ENCODE measurements at regions not wholly inside any gene's neighbourhood (a gene's known extent, or its start where the extent isn't known, plus 50 kb on each side); places are given as distances from the start of the nearest gene placed in this dataset.
A peak's percentile ranks its signal among the peaks of the same experiment; 100 is the strongest.

DNA sequence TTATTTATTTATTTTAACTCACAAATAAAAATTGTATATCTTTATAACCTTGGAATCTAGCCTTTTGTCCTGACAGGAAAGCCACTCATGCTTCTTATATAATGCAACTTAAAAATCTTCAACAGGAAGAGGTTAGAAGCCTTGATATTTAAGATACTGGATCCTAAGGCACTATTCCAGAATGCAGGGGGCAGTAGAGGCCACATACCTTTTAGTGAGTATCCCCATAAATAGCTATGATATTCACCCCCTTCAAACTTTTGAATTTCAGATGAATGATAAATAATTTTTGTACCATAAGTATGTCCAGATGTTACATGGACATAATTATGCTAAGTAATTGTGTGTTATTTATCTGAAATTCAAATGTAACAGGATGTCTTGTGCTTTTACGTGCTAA, 592.7 kb upstream of the VRK2 start:
- no peak for DNase-seq
- Histone ChIP-seq H3K27ac (ENCODE audit: insufficient read depth, low read length, poor library complexity, severe bottlenecking) (no peak overlapping the region), H3K4me3 (ENCODE audit: low read depth, low read length) (no peak overlapping the region), H3K4me1 (ENCODE audit: control insufficient read depth, insufficient read depth, low read length, poor library complexity, severe bottlenecking) (no peaks in the 10 kb centered on the region), H3K27me3 (ENCODE audit: control insufficient read depth, insufficient read depth, low read length) (no peaks in the 10 kb centered on the region), H3K9me3 (ENCODE audit: control insufficient read depth in 2 of 2, low read length in 2 of 2) (no peaks in the 10 kb centered on the region), H3K36me3 (ENCODE audit: control insufficient read depth, insufficient read depth, low read length) (no peaks in the 10 kb centered on the region)
- no peak overlapping the region for H3K27ac Mint-ChIP-seq
- H3K4me3 Mint-ChIP-seq, result no peak overlapping the region
- H3K27me3 Mint-ChIP-seq, result no peaks in the 10 kb centered on the region
- ATAC-seq (ENCODE audit: low read depth in 2 of 2), result no peak
- H3K36me3 Mint-ChIP-seq, result no peaks in the 10 kb centered on the region
- peaks cover 0 to 24% (median 2%) of the 10 kb centered on the region in 7 donors for H3K9me3 Mint-ChIP-seq
- H3K4me1 Mint-ChIP-seq, result no peaks in the 10 kb centered on the region

DNA sequence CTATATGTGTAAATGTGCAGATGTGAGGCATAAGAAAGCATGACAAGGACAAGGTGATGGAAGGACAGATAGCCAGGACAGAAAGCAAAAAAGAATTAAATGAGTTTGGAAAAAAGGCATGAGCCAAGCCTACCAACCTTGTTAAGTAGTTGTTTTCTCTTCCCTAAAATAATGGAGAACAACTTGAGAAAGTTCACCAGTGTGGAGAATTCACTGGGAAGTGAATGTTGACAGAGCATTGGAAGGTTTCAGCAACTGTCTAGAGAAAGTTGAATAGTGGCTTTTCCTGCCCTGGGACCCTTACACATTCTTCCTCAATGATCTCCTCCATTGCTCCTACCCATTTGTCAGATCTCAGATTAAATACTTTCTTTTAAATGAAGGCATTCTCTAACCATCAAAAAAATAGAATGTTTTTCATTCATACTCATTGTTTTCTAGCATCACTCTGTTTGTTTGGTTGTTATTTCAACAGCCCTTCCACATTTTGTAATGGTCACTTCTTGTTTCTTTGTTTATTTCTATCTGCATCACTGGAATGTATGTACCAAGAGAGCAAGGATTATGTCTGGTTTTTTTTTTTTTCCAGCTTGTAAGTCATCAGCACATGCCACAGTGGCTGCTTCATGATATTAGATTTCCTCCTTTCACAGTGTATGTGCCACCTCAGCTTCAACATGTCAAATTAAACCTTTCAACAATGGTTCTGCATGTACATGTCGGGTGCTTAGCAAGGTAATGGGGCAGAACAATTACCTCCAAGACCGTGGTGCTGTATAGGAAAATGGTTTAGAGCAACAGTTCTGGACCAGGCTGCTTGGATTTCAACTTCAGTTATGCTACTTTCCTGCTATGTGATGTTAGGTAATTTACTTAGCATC, 586.0 kb upstream of the VRK2 start:
- no peaks in the 10 kb centered on the region for H3K27me3 Mint-ChIP-seq
- no peaks in the 10 kb centered on the region for H3K36me3 Mint-ChIP-seq
- Histone ChIP-seq H3K4me1 (ENCODE audit: control insufficient read depth, insufficient read depth, low read length, poor library complexity, severe bottlenecking) (no peaks in the 10 kb centered on the region), H3K9me3 (ENCODE audit: control insufficient read depth in 2 of 2, low read length in 2 of 2) (no peaks in the 10 kb centered on the region), H3K36me3 (ENCODE audit: control insufficient read depth, insufficient read depth, low read length) (no peaks in the 10 kb centered on the region), H3K27ac (ENCODE audit: insufficient read depth, low read length, poor library complexity, severe bottlenecking) (no peak overlapping the region), H3K27me3 (ENCODE audit: control insufficient read depth, insufficient read depth, low read length) (no peaks in the 10 kb centered on the region), H3K4me3 (ENCODE audit: low read depth, low read length) (no peak overlapping the region)
- ATAC-seq (ENCODE audit: low read depth in 2 of 2) (no peak), DNase-seq (no peak)
- no peaks in the 10 kb centered on the region for H3K4me1 Mint-ChIP-seq
- no peak overlapping the region for H3K27ac Mint-ChIP-seq
- peaks cover 3 to 32% (median 7%) of the 10 kb centered on the region in 7 donors for H3K9me3 Mint-ChIP-seq
- no peak overlapping the region for H3K4me3 Mint-ChIP-seq

GRCh38 chr2:57461624-57462023, 585.0 kb upstream of the VRK2 start:
- Histone ChIP-seq H3K27ac (ENCODE audit: insufficient read depth, low read length, poor library complexity, severe bottlenecking) (no peak overlapping the region), H3K4me3 (ENCODE audit: low read depth, low read length) (no peak overlapping the region), H3K9me3 (ENCODE audit: control insufficient read depth in 2 of 2, low read length in 2 of 2) (no peaks in the 10 kb centered on the region), H3K36me3 (ENCODE audit: control insufficient read depth, insufficient read depth, low read length) (no peaks in the 10 kb centered on the region), H3K27me3 (ENCODE audit: control insufficient read depth, insufficient read depth, low read length) (no peaks in the 10 kb centered on the region), H3K4me1 (ENCODE audit: control insufficient read depth, insufficient read depth, low read length, poor library complexity, severe bottlenecking) (no peaks in the 10 kb centered on the region)
- Mint-ChIP-seq H3K4me3 (no peak overlapping the region), H3K36me3 (no peaks in the 10 kb centered on the region), H3K4me1 (no peaks in the 10 kb centered on the region), H3K27ac (no peak overlapping the region), H3K27me3 (no peaks in the 10 kb centered on the region), H3K9me3 (peaks cover 3 to 32% (median 7%) of the 10 kb centered on the region in 7 donors)
- ATAC-seq (ENCODE audit: low read depth in 2 of 2) (no peak), DNase-seq (no peak)

- no peak for DNase-seq
- peaks cover 2 to 16% (median 8%) of the 10 kb centered on the region in 7 donors for H3K9me3 Mint-ChIP-seq
- H3K36me3 Mint-ChIP-seq, result no peaks in the 10 kb centered on the region
- no peak overlapping the region for H3K4me3 Mint-ChIP-seq
- no peaks in the 10 kb centered on the region for H3K9me3 ChIP-seq (ENCODE audit: control insufficient read depth in 2 of 2, low read length in 2 of 2)
- H3K27me3 ChIP-seq (ENCODE audit: control insufficient read depth, insufficient read depth, low read length), result no peaks in the 10 kb centered on the region
- H3K36me3 ChIP-seq (ENCODE audit: control insufficient read depth, insufficient read depth, low read length), result no peaks in the 10 kb centered on the region
- no peak overlapping the region for H3K4me3 ChIP-seq (ENCODE audit: low read depth, low read length)
- no peaks in the 10 kb centered on the region for H3K4me1 Mint-ChIP-seq
- no peaks in the 10 kb centered on the region for H3K27me3 Mint-ChIP-seq
- H3K4me1 ChIP-seq (ENCODE audit: control insufficient read depth, insufficient read depth, low read length, poor library complexity, severe bottlenecking), result no peaks in the 10 kb centered on the region
- no peak overlapping the region for H3K27ac ChIP-seq (ENCODE audit: insufficient read depth, low read length, poor library complexity, severe bottlenecking)
- no peak for ATAC-seq (ENCODE audit: low read depth in 2 of 2)
- H3K27ac Mint-ChIP-seq, result no peak overlapping the region
Measured at GRCh38 chr2:57465067-57465466, 581.5 kb upstream of the VRK2 start.

GRCh38 chr2:57465967-57466366, 580.6 kb upstream of the VRK2 start:
- H3K4me3 Mint-ChIP-seq, result no peak overlapping the region
- no peaks in the 10 kb centered on the region for H3K27me3 Mint-ChIP-seq
- no peak overlapping the region for H3K4me3 ChIP-seq (ENCODE audit: low read depth, low read length)
- H3K36me3 ChIP-seq (ENCODE audit: control insufficient read depth, insufficient read depth, low read length), result no peaks in the 10 kb centered on the region
- H3K27me3 ChIP-seq (ENCODE audit: control insufficient read depth, insufficient read depth, low read length), result no peaks in the 10 kb centered on the region
- ATAC-seq (ENCODE audit: low read depth in 2 of 2) (no peak), DNase-seq (no peak)
- H3K9me3 Mint-ChIP-seq, result peaks cover 2 to 13% (median 7%) of the 10 kb centered on the region in 7 donors
- H3K27ac Mint-ChIP-seq, result no peak overlapping the region
- no peak overlapping the region for H3K27ac ChIP-seq (ENCODE audit: insufficient read depth, low read length, poor library complexity, severe bottlenecking)
- H3K4me1 Mint-ChIP-seq, result no peaks in the 10 kb centered on the region
- no peaks in the 10 kb centered on the region for H3K4me1 ChIP-seq (ENCODE audit: control insufficient read depth, insufficient read depth, low read length, poor library complexity, severe bottlenecking)
- no peaks in the 10 kb centered on the region for H3K9me3 ChIP-seq (ENCODE audit: control insufficient read depth in 2 of 2, low read length in 2 of 2)
- H3K36me3 Mint-ChIP-seq, result no peaks in the 10 kb centered on the region

DNA sequence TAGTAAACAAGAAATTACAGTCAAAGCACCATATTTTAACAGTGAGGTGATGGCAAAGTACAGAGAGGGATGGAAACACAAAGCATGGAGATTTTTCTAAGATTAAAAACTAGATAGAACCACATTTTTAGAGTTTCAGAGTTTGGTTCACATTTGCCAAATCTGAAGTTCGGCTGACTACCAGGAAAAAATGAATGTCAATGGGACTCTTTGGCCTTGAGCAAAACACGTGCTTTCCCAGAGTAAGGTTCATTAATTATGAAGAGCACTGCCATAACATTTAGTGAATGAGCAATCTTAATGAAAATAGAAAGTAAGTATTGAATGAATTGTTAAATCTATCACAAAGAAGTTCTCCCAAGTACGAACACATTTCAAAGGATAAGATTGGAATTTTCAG, 571.2 kb upstream of the VRK2 start:
- no peak for ATAC-seq (ENCODE audit: low read depth in 2 of 2)
- Mint-ChIP-seq H3K4me3 (no peak overlapping the region), H3K27me3 (no peaks in the 10 kb centered on the region), H3K4me1 (no peaks in the 10 kb centered on the region), H3K27ac (no peak overlapping the region), H3K36me3 (no peaks in the 10 kb centered on the region), H3K9me3 (peaks cover 0 to 13% (median 4%) of the 10 kb centered on the region in 7 donors)
- H3K4me1 ChIP-seq (ENCODE audit: control insufficient read depth, insufficient read depth, low read length, poor library complexity, severe bottlenecking), result no peaks in the 10 kb centered on the region
- no peak overlapping the region for H3K4me3 ChIP-seq (ENCODE audit: low read depth, low read length)
- H3K9me3 ChIP-seq (ENCODE audit: control insufficient read depth in 2 of 2, low read length in 2 of 2), result peaks cover 0 to 2% of the 10 kb centered on the region in 2 experiments
- no peak overlapping the region for H3K27ac ChIP-seq (ENCODE audit: insufficient read depth, low read length, poor library complexity, severe bottlenecking)
- no peaks in the 10 kb centered on the region for H3K36me3 ChIP-seq (ENCODE audit: control insufficient read depth, insufficient read depth, low read length)
- DNase-seq, result no peak
- no peaks in the 10 kb centered on the region for H3K27me3 ChIP-seq (ENCODE audit: control insufficient read depth, insufficient read depth, low read length)

DNA sequence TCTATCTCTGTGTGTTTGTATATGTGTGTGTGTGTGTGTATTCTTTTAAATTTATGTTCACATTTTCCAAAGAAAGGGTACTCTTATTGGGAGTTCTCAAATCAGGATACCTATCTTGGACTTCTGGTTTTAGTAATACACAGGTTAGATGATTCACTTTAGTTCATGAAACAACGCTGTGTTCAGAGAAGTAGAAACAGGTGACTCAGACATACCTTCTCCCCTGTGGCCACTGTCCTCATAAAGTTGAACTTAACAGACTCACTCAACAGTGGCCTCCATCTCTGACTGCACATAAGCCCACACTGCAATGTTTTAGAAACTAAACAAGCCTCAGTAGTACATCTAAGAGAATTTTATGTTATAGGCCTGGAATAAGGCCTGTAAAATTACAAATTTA, 566.6 kb upstream of the VRK2 start:
- Histone ChIP-seq H3K9me3 (ENCODE audit: control insufficient read depth in 2 of 2, low read length in 2 of 2) (no peaks in the 10 kb centered on the region), H3K27ac (ENCODE audit: insufficient read depth, low read length, poor library complexity, severe bottlenecking) (no peak overlapping the region), H3K27me3 (ENCODE audit: control insufficient read depth, insufficient read depth, low read length) (no peaks in the 10 kb centered on the region), H3K4me1 (ENCODE audit: control insufficient read depth, insufficient read depth, low read length, poor library complexity, severe bottlenecking) (no peaks in the 10 kb centered on the region), H3K36me3 (ENCODE audit: control insufficient read depth, insufficient read depth, low read length) (no peaks in the 10 kb centered on the region), H3K4me3 (ENCODE audit: low read depth, low read length) (no peak overlapping the region)
- Mint-ChIP-seq H3K27ac (no peak overlapping the region), H3K36me3 (no peaks in the 10 kb centered on the region), H3K27me3 (no peaks in the 10 kb centered on the region), H3K4me3 (peak overlapping the region in 1 of 4 donors; percentile 15), H3K9me3 (peaks cover 0 to 11% (median 5%) of the 10 kb centered on the region in 7 donors), H3K4me1 (no peaks in the 10 kb centered on the region)
- DNase-seq (no peak), ATAC-seq (ENCODE audit: low read depth in 2 of 2) (no peak)

GRCh38 chr2:57488061-57488460, 558.5 kb upstream of the VRK2 start:
- no peaks in the 10 kb centered on the region for H3K4me1 Mint-ChIP-seq
- H3K9me3 Mint-ChIP-seq, result peaks cover 0 to 14% (median 4%) of the 10 kb centered on the region in 7 donors
- H3K27ac Mint-ChIP-seq, result no peak overlapping the region

More at GRCh38 chr2:57488061-57488460, 558.5 kb upstream of the VRK2 start:
- Histone ChIP-seq H3K9me3 (ENCODE audit: control insufficient read depth in 2 of 2, low read length in 2 of 2) (no peaks in the 10 kb centered on the region), H3K27ac (ENCODE audit: insufficient read depth, low read length, poor library complexity, severe bottlenecking) (no peak overlapping the region), H3K36me3 (ENCODE audit: control insufficient read depth, insufficient read depth, low read length) (no peaks in the 10 kb centered on the region), H3K4me3 (ENCODE audit: low read depth, low read length) (no peak overlapping the region), H3K4me1 (ENCODE audit: control insufficient read depth, insufficient read depth, low read length, poor library complexity, severe bottlenecking) (no peaks in the 10 kb centered on the region), H3K27me3 (ENCODE audit: control insufficient read depth, insufficient read depth, low read length) (no peaks in the 10 kb centered on the region)
- no peak overlapping the region for H3K4me3 Mint-ChIP-seq
- DNase-seq (no peak), ATAC-seq (ENCODE audit: low read depth in 2 of 2) (no peak)
- H3K36me3 Mint-ChIP-seq, result no peaks in the 10 kb centered on the region
- H3K27me3 Mint-ChIP-seq, result no peaks in the 10 kb centered on the region

Data from CD4-positive, CD25-positive, alpha-beta regulatory T cell (primary cell).